GM12864 (cell line): ENCODE measurements at regions not wholly inside any gene's neighbourhood (a gene's known extent, or its start where the extent isn't known, plus 50 kb on each side); places are given as distances from the start of the nearest gene placed in this dataset.

ENCODE experiments used
- DNase-seq: peaks from one replicate; pipeline ENCODE4 v3.0.0-alpha.2; 2011; ENCODE audit warnings: low read depth
- H3K4me3 ChIP-seq: 2 replicates; pipeline ENCODE4 v1.5.1; 2011; ENCODE audit warnings: mild to moderate bottlenecking, low read depth, low read length, control low read depth
- TF ChIP-seq, protein P1 (sequence below): IDR thresholded peaks from 2 replicates; pipeline ENCODE4 v1.5.1; 2011; ENCODE audit warnings: low read depth, mild to moderate bottlenecking, moderate library complexity, low read length, control low read depth, inconsistent platforms; ENCODE audit errors: missing control alignments

DNA sequence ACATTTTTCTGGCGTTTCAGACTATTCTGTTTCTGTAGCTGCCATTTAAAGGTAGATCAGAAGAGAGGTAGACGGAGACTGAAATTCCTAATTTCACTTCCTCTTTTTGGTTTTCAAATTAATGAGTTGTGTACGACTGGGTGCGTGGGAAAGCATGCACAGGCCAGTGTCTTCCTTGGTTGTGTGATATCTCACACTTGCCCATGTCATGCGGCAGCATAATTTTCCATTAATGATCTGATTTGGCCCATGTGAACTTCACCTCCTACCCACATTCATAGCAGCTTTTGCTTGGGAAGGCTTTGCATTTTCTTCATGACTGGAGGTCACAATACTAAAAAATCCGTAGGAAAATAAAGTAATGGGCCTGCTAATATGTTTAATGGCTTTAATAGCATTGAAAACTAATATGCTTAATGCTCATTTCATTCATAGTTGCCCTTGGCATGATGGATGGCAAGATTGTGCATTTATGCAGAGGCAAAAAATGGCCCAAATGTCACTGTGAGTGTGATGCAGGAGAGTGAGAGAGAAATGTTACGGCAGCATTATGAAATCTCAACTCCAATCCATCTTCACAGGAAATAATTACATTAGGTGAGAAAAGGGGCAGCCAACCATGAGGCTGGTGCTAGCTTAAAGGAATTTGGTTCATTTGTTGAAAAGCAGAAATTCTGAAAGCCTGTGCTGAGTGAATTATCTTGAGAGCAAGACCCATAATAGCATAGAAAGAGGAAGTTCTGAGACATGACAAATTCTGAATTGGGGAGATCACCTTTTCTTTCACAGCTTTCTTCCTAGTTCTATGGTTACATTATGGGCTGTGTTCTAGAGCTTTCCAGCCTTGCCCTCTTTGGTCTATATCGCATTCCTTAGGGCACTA, 69.0 kb upstream of the UST start:
- DNase-seq: peak; percentile 85
- TF ChIP-seq, protein P1, sequence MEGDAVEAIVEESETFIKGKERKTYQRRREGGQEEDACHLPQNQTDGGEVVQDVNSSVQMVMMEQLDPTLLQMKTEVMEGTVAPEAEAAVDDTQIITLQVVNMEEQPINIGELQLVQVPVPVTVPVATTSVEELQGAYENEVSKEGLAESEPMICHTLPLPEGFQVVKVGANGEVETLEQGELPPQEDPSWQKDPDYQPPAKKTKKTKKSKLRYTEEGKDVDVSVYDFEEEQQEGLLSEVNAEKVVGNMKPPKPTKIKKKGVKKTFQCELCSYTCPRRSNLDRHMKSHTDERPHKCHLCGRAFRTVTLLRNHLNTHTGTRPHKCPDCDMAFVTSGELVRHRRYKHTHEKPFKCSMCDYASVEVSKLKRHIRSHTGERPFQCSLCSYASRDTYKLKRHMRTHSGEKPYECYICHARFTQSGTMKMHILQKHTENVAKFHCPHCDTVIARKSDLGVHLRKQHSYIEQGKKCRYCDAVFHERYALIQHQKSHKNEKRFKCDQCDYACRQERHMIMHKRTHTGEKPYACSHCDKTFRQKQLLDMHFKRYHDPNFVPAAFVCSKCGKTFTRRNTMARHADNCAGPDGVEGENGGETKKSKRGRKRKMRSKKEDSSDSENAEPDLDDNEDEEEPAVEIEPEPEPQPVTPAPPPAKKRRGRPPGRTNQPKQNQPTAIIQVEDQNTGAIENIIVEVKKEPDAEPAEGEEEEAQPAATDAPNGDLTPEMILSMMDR: no peak
- H3K4me3 ChIP-seq: no peak overlapping the region

DNA sequence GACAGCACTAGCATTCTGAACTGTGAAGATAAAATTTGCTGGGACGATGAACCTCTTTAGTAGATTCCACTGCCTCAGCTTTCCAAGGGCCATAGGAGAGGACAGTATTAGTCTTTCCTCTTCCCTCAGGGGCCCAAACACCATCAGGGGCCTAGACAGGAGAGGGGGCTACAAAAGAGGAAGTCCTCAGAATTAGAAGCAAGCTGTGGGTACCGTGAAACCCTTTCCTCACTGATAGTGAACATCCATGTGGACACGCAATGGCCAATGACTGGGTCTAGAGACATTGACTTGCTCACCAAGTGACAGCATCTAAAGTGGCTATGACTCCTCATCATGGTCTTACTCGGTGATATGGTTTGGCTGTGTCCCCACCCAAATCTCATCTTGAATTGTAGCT, 68.1 kb upstream of the UST start:
- no peak overlapping the region for H3K4me3 ChIP-seq
- no peak for DNase-seq
- TF ChIP-seq, protein P1: no peak

DNA sequence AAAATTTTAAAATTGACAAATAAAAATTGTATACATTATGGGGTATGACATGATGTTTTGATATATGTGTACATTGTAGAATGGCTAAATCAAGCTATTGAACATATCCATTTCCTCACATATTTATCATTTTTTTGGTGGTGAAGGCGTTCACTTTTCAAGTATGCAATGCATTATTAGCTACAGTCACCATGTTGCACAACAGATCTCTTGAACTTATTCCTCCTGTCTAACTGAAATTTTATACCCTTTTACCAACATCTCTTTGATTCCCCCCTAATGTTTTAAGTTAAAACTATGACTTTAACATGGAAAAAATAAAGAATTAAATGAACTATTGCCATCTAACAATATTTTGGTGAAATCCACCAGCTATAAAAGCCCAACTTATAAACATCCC, 65.2 kb upstream of the UST start:
- no peak for DNase-seq
- H3K4me3 ChIP-seq: no peak overlapping the region
- TF ChIP-seq, protein P1: no peak

DNA sequence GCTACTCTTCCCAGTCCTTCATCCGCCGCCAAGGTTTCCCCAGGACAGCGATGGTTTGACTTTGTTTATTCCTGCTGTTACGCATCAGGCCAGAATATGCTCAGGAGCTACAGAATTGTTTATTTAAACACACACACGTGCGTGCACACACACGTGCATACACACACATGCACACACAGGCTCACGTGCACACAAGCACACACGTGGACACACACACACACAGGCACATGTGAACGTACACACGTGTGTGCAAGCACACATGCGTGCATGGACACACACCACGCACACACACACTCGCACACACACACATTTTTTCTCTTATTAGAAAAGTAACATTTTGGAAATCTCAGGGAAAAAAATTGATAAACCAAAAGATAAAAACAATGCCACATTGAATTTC, 64.6 kb upstream of the UST start:
- TF ChIP-seq, protein P1: no peak
- DNase-seq: no peak
- no peak overlapping the region for H3K4me3 ChIP-seq

DNA sequence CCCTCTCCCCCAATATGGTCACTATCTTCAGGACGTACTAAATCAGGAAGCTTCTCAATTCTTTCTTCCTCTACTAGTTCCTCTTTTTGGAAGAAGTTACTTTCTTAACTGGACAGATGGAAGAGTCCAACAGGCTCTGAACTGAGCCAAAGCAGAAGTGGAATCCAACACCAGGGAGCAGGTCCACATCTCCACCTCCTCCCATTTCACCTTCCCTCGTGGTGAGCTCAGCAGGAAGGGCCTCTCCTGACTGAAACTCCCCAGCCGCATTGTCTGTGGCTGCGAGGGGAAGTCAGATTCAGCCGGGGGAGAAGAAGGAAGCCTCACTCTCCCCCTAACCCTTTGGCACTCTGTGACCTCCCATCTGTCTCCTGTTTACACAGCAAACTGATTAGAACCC, 63.8 kb upstream of the UST start:
- no peak overlapping the region for H3K4me3 ChIP-seq
- TF ChIP-seq, protein P1: no peak
- DNase-seq: no peak

DNA sequence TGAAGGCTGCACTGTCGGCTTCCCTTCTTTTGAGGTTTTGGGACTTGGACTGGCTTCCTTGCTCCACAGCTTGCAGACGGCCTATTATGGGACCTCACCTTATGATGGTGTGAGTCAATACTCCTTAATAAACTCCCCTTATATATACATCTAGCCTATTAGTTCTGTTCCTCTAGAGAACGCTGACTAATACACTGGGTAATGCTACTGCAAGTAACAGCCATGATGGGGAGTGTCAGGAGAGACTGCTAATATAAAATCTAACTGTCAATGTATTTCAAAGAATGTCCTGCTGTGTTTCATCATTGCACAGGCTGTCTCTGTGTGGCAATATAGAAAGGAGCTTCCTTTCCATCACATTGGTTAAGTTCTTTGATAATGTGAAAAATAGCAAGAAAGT, 57.7 kb upstream of the UST start:
- TF ChIP-seq, protein P1: no peak
- no peak overlapping the region for H3K4me3 ChIP-seq
- DNase-seq: no peak
